Caco-2 (cell line): ENCODE measurements at regions not wholly inside any gene's neighbourhood (a gene's known extent, or its start where the extent isn't known, plus 50 kb on each side); places are given as distances from the start of the nearest gene placed in this dataset.

Source experiments
- BruUV-seq: library from RNA; stranded (reverse); fragments of 400-500 nt; replicated peaks from 2 replicates; lab custom pipeline; 2021; lab: Mats Ljungman, UMichigan
- CTCF ChIA-PET: fragments of 300-600 bp; sonication (Branson Sonifier 250); formaldehyde crosslinking; loops from one replicate; lab custom pipeline; 2022; ENCODE audit warnings: antibody characterized with exemption; lab: Charles Lee
- POLR2A ChIA-PET: fragments of 300-600 bp; sonication (Branson Sonifier 250); formaldehyde crosslinking; loops from one replicate; lab custom pipeline; 2022; ENCODE audit warnings: antibody characterized with exemption; lab: Charles Lee
- DNase-seq, 2 experiments: peaks; one replicate each; pipeline versions ENCODE4 v3.0.0 to v3.0.0-alpha.2; 2020 to 2022
- H3K27me3 ChIP-seq: replicated peaks from 2 replicates; pipeline ENCODE4 v1.6.0; 2011; ENCODE audit warnings: low read length; ENCODE audit not compliant: control insufficient read depth, insufficient read depth
- H3K36me3 ChIP-seq: 2 replicates; pipeline ENCODE4 v1.5.1; 2011; ENCODE audit warnings: low read length; ENCODE audit not compliant: control insufficient read depth, insufficient read depth
- H3K4me1 ChIP-seq: fragments of 250-450 bp; sonication (Bioruptor Pico); 2 replicates; pipeline ENCODE4 v1.5.1; 2020; ENCODE audit warnings: mild to moderate bottlenecking
- H3K4me3 ChIP-seq: 2 replicates; pipeline ENCODE4 v1.5.1; 2011; ENCODE audit warnings: low read depth, mild to moderate bottlenecking, control low read depth, low read length
- H3K9me3 ChIP-seq: fragments of 250-450 bp; sonication (Bioruptor Pico); 2 replicates; pipeline ENCODE4 v1.5.1; 2020; ENCODE audit warnings: mild to moderate bottlenecking, moderate library complexity
- H3K27ac Mint-ChIP-seq: one replicate; pipeline ENCODE4 v1.8.0; 2022; ENCODE audit warnings: mixed read lengths; ENCODE audit not compliant: unreplicated experiment
- H3K27me3 Mint-ChIP-seq: one replicate; pipeline ENCODE4 v1.8.0; 2022; ENCODE audit warnings: mixed read lengths; ENCODE audit not compliant: insufficient read depth, unreplicated experiment
- H3K36me3 Mint-ChIP-seq: one replicate; pipeline ENCODE4 v1.8.0; 2022; ENCODE audit warnings: mild to moderate bottlenecking, mixed read lengths; ENCODE audit not compliant: insufficient read depth, unreplicated experiment
- H3K4me1 Mint-ChIP-seq: one replicate; pipeline ENCODE4 v1.8.0; 2022; ENCODE audit warnings: low read depth, mixed read lengths; ENCODE audit not compliant: unreplicated experiment
- H3K4me3 Mint-ChIP-seq: one replicate; pipeline ENCODE4 v1.8.0; 2022; ENCODE audit warnings: mild to moderate bottlenecking, moderate library complexity, mixed read lengths; ENCODE audit not compliant: unreplicated experiment
- H3K9me3 Mint-ChIP-seq: one replicate; pipeline ENCODE4 v1.8.0; 2022; ENCODE audit warnings: mixed read lengths; ENCODE audit not compliant: unreplicated experiment
- CTCF ChIP-seq, 2 experiments: fragments of 200-600 bp in 1 of 2; IDR thresholded peaks; 1 replicate in 1 of 2; 2 replicates in 1 of 2; pipeline versions ENCODE4 v1.5.1 to v1.8.0; 2011 to 2022; ENCODE audit warnings: antibody characterized with exemption in 1 of 2, control low read depth in 1 of 2, inconsistent platforms in 1 of 2, low read depth in 1 of 2, low read length in 1 of 2, mild to moderate bottlenecking in 1 of 2, moderate library complexity in 1 of 2; ENCODE audit not compliant: insufficient read depth in 1 of 2, severe bottlenecking in 1 of 2, unreplicated experiment in 1 of 2
- intact Hi-C: fragments of 100-400 bp; cut with micrococcal nuclease; formaldehyde crosslinking; loops from one replicate; pipeline ENCODE4 v1.10.0; 2022; ENCODE audit not compliant: unreplicated experiment

GRCh38 chr12:114757684-114758325 lies 73.8 kb upstream of the TBX3 start:
- no peak for TF ChIP-seq CTCF (IDR thresholded peaks at IDR 0.05; ENCODE audit: insufficient read depth in 1 of 2, low read depth in 1 of 2, low read length in 1 of 2, severe bottlenecking in 1 of 2, unreplicated experiment in 1 of 2)
- H3K9me3 ChIP-seq = no peaks in the 10 kb centered on the region
- no peaks in the 10 kb centered on the region for H3K4me1 Mint-ChIP-seq
- no TSS peak for BruUV-seq
- no peaks in the 10 kb centered on the region for H3K9me3 Mint-ChIP-seq
- peaks cover 4% of the 10 kb centered on the region for H3K36me3 Mint-ChIP-seq
- ChIA-PET CTCF (interaction anchor here (0.7 kb wide), 1 partner anchor 652 kb away, joined by 5 read pairs; no protein-coding TSS in a partner anchor), POLR2A (no interaction called here)
- intact Hi-C loops = no loop called here
- DNase-seq = no peak
- no peaks in the 10 kb centered on the region for H3K36me3 ChIP-seq
- no peaks in the 10 kb centered on the region for H3K27me3 ChIP-seq
- no peak overlapping the region for H3K4me3 Mint-ChIP-seq
- no peak overlapping the region for H3K27ac Mint-ChIP-seq
- no peak overlapping the region for H3K4me3 ChIP-seq
- no peaks in the 10 kb centered on the region for H3K4me1 ChIP-seq
- H3K27me3 Mint-ChIP-seq = no peaks in the 10 kb centered on the region

- no peaks in the 10 kb centered on the region for H3K4me1 ChIP-seq
- POLR2A ChIA-PET = interaction anchor here (0.6 kb wide), 1 partner anchor 68 kb away, joined by 3 read pairs; the partner anchor contains the start of gene TBX3
Measured at GRCh38 chr12:114752217-114752616, 68.2 kb upstream of the TBX3 start.

GRCh38 chr12:114751712-114752111 lies 67.7 kb upstream of the TBX3 start:
- Histone ChIP-seq H3K4me3 (no peak overlapping the region), H3K27me3 (no peaks in the 10 kb centered on the region), H3K9me3 (no peaks in the 10 kb centered on the region), H3K4me1 (no peaks in the 10 kb centered on the region), H3K36me3 (no peaks in the 10 kb centered on the region)
- intact Hi-C loops = no loop called here
- ChIA-PET CTCF (no interaction called here), POLR2A (no interaction called here)
- no peak for DNase-seq
- peaks cover under 1% of the 10 kb centered on the region for H3K4me1 Mint-ChIP-seq
- BruUV-seq = no TSS peak
- H3K36me3 Mint-ChIP-seq = no peaks in the 10 kb centered on the region
- H3K27ac Mint-ChIP-seq = no peak overlapping the region
- no peak for TF ChIP-seq CTCF (IDR thresholded peaks at IDR 0.05; ENCODE audit: insufficient read depth in 1 of 2, low read depth in 1 of 2, low read length in 1 of 2, severe bottlenecking in 1 of 2, unreplicated experiment in 1 of 2)
- H3K4me3 Mint-ChIP-seq = no peak overlapping the region
- H3K27me3 Mint-ChIP-seq = no peaks in the 10 kb centered on the region
- H3K9me3 Mint-ChIP-seq = no peaks in the 10 kb centered on the region

More at GRCh38 chr12:114752217-114752616, 68.2 kb upstream of the TBX3 start:
- H3K27me3 ChIP-seq = no peaks in the 10 kb centered on the region
- no peaks in the 10 kb centered on the region for H3K4me1 Mint-ChIP-seq
- H3K36me3 Mint-ChIP-seq = no peaks in the 10 kb centered on the region
- no peak for DNase-seq
- TF ChIP-seq CTCF (IDR thresholded peaks at IDR 0.05; ENCODE audit: insufficient read depth in 1 of 2, low read depth in 1 of 2, low read length in 1 of 2, severe bottlenecking in 1 of 2, unreplicated experiment in 1 of 2) = no peak
- no peak overlapping the region for H3K4me3 ChIP-seq
- intact Hi-C loops = no loop called here
- CTCF ChIA-PET = no interaction called here
- H3K9me3 Mint-ChIP-seq = no peaks in the 10 kb centered on the region
- H3K27ac Mint-ChIP-seq = no peak overlapping the region
- no peaks in the 10 kb centered on the region for H3K27me3 Mint-ChIP-seq
- H3K9me3 ChIP-seq = no peaks in the 10 kb centered on the region
- no peak overlapping the region for H3K4me3 Mint-ChIP-seq
- no peaks in the 10 kb centered on the region for H3K36me3 ChIP-seq
- no TSS peak for BruUV-seq
